Smooth muscle cell (in vitro differentiated cells): ENCODE measurements at regions not wholly inside any gene's neighbourhood (a gene's known extent, or its start where the extent isn't known, plus 50 kb on each side); places are given as distances from the start of the nearest gene placed in this dataset.

Experiments used
- DNase-seq: peaks from one replicate; lab custom pipeline; 2025; ENCODE audit not compliant: unreplicated experiment; lab: John Stamatoyannopoulos, UW
- H2AFZ ChIP-seq: fragments of 200-600 bp; sonication (generic); 2 replicates; pipeline ENCODE4 v1.6.0; 2016; ENCODE audit warnings: antibody characterized with exemption, low read depth, mild to moderate bottlenecking
- H3F3A ChIP-seq: fragments of 200-600 bp; sonication (generic); 2 replicates; pipeline ENCODE4 v1.6.0; 2017; ENCODE audit warnings: antibody characterized with exemption, low read depth
- H3K27ac ChIP-seq: fragments of 200-600 bp; sonication (generic); 2 replicates; pipeline ENCODE4 v1.5.1; 2016; ENCODE audit warnings: low read depth, mild to moderate bottlenecking
- H3K27me3 ChIP-seq: fragments of 200-600 bp; sonication (generic); 2 replicates; pipeline ENCODE4 v1.6.1; 2016; ENCODE audit warnings: low read depth, mild to moderate bottlenecking
- H3K36me3 ChIP-seq: fragments of 200-600 bp; sonication (generic); 2 replicates; pipeline ENCODE4 v1.5.1; 2016; ENCODE audit warnings: low read depth
- H3K4me1 ChIP-seq: fragments of 200-600 bp; sonication (generic); 2 replicates; pipeline ENCODE4 v1.5.1; 2016; ENCODE audit warnings: low read depth
- H3K4me2 ChIP-seq: fragments of 200-600 bp; sonication (generic); 2 replicates; pipeline ENCODE4 v1.6.0; 2016; ENCODE audit warnings: mild to moderate bottlenecking
- H3K4me3 ChIP-seq: fragments of 200-600 bp; sonication (generic); 2 replicates; pipeline ENCODE4 v1.5.1; 2016; ENCODE audit warnings: mild to moderate bottlenecking
- H3K79me2 ChIP-seq: fragments of 200-600 bp; sonication (generic); 2 replicates; pipeline ENCODE4 v1.6.0; 2016; ENCODE audit warnings: low read depth, mild to moderate bottlenecking
- H3K9ac ChIP-seq: fragments of 200-600 bp; sonication (generic); 2 replicates; pipeline ENCODE4 v1.6.0; 2016; ENCODE audit warnings: low read depth
- H3K9me3 ChIP-seq: fragments of 200-600 bp; sonication (generic); replicated peaks from 2 replicates; pipeline ENCODE4 v1.5.1; 2016; ENCODE audit warnings: low read depth
- H4K20me1 ChIP-seq: fragments of 200-600 bp; sonication (generic); 2 replicates; pipeline ENCODE4 v1.6.0; 2016; ENCODE audit warnings: low read depth
- CTCF ChIP-seq: fragments of 200-600 bp; sonication (generic); IDR thresholded peaks from 2 replicates; pipeline ENCODE4 v1.5.1; 2017; ENCODE audit warnings: borderline replicate concordance, mild to moderate bottlenecking, antibody characterized with exemption; ENCODE audit not compliant: insufficient read depth, poor library complexity, severe bottlenecking
- whole genome bisulfite sequencing: methylation state at CpG from one replicate; pipeline ENCODE4 v1.1.7; 2016; ENCODE audit warnings: low lambda C conversion rate; 5-methylcytosine and 5-hydroxymethylcytosine counted together

GRCh38 chr20:52484438-52484837 lies 292.9 kb upstream of the ZFP64 start:
- DNase-seq = no peak
- Histone ChIP-seq H3K79me2 (no peaks in the 10 kb centered on the region), H2AFZ (no peak overlapping the region), H3K27ac (peak overlapping the region; percentile 27), H3K9ac (no peak overlapping the region), H3K4me3 (no peak overlapping the region), H3K9me3 (no peaks in the 10 kb centered on the region), H3F3A (no peaks in the 10 kb centered on the region), H3K36me3 (no peaks in the 10 kb centered on the region), H3K4me2 (peak overlapping the region; percentile 10), H4K20me1 (no peaks in the 10 kb centered on the region), H3K27me3 (no peaks in the 10 kb centered on the region), H3K4me1 (no peaks in the 10 kb centered on the region)
- WGBS = 24% methylated on average over 2 of the region's 2 CpGs
- no peak for TF ChIP-seq CTCF

GRCh38 chr20:52483382-52483781 lies 291.8 kb upstream of the ZFP64 start:
- no peak overlapping the region for H3K4me3 ChIP-seq
- no peak overlapping the region for H3K4me2 ChIP-seq
- no peak overlapping the region for H3K27ac ChIP-seq
- no peaks in the 10 kb centered on the region for H3K27me3 ChIP-seq
- H3K9ac ChIP-seq = no peak overlapping the region
- H3F3A ChIP-seq = no peaks in the 10 kb centered on the region
- TF ChIP-seq CTCF = no peak
- no peaks in the 10 kb centered on the region for H3K4me1 ChIP-seq
- DNase-seq = no peak
- no peak overlapping the region for H2AFZ ChIP-seq
- H3K79me2 ChIP-seq = no peaks in the 10 kb centered on the region
- H4K20me1 ChIP-seq = no peaks in the 10 kb centered on the region
- H3K36me3 ChIP-seq = no peaks in the 10 kb centered on the region
- H3K9me3 ChIP-seq = no peaks in the 10 kb centered on the region
- 100% methylated on average over 1 of the region's 1 CpG for WGBS

- no peaks in the 10 kb centered on the region for H3K36me3 ChIP-seq
- no peak overlapping the region for H3K9ac ChIP-seq
- H4K20me1 ChIP-seq = no peaks in the 10 kb centered on the region
- H3K9me3 ChIP-seq = no peaks in the 10 kb centered on the region
- H3K4me1 ChIP-seq = no peaks in the 10 kb centered on the region
- H2AFZ ChIP-seq = no peak overlapping the region
- H3K27me3 ChIP-seq = no peaks in the 10 kb centered on the region
- H3K79me2 ChIP-seq = no peaks in the 10 kb centered on the region
- H3K4me3 ChIP-seq = no peak overlapping the region
- H3K27ac ChIP-seq = no peak overlapping the region
- H3F3A ChIP-seq = no peaks in the 10 kb centered on the region
- DNase-seq = no peak
- 95% methylated on average over 5 of the region's 5 CpGs for WGBS
- no peak overlapping the region for H3K4me2 ChIP-seq
- TF ChIP-seq CTCF = no peak
These were observed 290.5 kb upstream of the ZFP64 start for GRCh38 chr20:52482044-52482443.

- H3K4me2 ChIP-seq = no peak overlapping the region
- H3K27ac ChIP-seq = no peak overlapping the region
- H3K27me3 ChIP-seq = no peaks in the 10 kb centered on the region
- TF ChIP-seq CTCF = no peak
- H2AFZ ChIP-seq = no peak overlapping the region
- H3F3A ChIP-seq = no peaks in the 10 kb centered on the region
- no peaks in the 10 kb centered on the region for H3K9me3 ChIP-seq
- H3K36me3 ChIP-seq = no peaks in the 10 kb centered on the region
- no peaks in the 10 kb centered on the region for H4K20me1 ChIP-seq
- no peaks in the 10 kb centered on the region for H3K79me2 ChIP-seq
- H3K4me3 ChIP-seq = no peak overlapping the region
- WGBS = 49% methylated on average over 3 of the region's 3 CpGs
- DNase-seq = no peak
- H3K4me1 ChIP-seq = no peaks in the 10 kb centered on the region
- H3K9ac ChIP-seq = no peak overlapping the region
These were observed 289.9 kb upstream of the ZFP64 start for GRCh38 chr20:52481443-52481842.
